ENCODE measurements at regions not wholly inside any gene's neighbourhood (a gene's known extent, or its start where the extent isn't known, plus 50 kb on each side); places are given as distances from the start of the nearest gene placed in this dataset.

GRCh38 chr21:41066086-41066938, 101.6 kb upstream of the BACE2 start:
- TF ChIP-seq CTCF (IDR thresholded peaks at IDR 0.05; ENCODE audit: low read length) (no peak), EZH2 (IDR thresholded peaks at IDR 0.05; ENCODE audit: borderline replicate concordance, low read length) (no peak)
